ENCODE measurements at regions not wholly inside any gene's neighbourhood (a gene's known extent, or its start where the extent isn't known, plus 50 kb on each side); places are given as distances from the start of the nearest gene placed in this dataset.

GRCh38 chr13:44191504-44192171, 182.0 kb upstream of the SERP2 start:
- DNase-seq, result peak; percentile 73

GRCh38 chr13:44193731-44194130, 179.9 kb upstream of the SERP2 start:
- DNase-seq, result no peak

DNA sequence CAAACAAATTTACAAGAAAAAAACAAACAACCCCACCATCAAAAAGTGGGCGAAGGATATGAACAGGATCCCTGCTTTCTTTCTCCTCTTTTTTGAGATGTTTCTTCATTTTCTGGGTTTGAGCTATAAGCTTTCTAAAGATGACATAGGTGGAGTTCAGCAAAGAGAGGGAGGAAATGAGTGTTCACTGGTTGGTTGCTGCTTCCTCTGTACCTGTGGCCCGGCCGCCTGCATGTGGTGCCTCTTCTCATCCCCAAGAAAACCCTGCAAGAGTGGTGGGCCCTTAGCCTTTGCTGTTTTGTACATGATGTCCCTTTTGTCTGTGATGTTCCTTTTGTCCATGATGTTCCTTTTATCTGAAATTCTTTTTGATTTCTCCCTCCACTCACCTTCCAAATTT, 178.4 kb upstream of the SERP2 start:
- no peak for DNase-seq

- DNase-seq, result no peak
Observed at GRCh38 chr13:44196196-44196751, 177.3 kb upstream of the SERP2 start.

GRCh38 chr13:44197791-44198770, 175.5 kb upstream of the SERP2 start:
- DNase-seq, result peak; percentile 28

- DNase-seq, result no peak
Observed at GRCh38 chr13:44198826-44199225, 174.8 kb upstream of the SERP2 start.

GRCh38 chr13:44199627-44200207, 173.9 kb upstream of the SERP2 start:
- DNase-seq, result no peak

DNA sequence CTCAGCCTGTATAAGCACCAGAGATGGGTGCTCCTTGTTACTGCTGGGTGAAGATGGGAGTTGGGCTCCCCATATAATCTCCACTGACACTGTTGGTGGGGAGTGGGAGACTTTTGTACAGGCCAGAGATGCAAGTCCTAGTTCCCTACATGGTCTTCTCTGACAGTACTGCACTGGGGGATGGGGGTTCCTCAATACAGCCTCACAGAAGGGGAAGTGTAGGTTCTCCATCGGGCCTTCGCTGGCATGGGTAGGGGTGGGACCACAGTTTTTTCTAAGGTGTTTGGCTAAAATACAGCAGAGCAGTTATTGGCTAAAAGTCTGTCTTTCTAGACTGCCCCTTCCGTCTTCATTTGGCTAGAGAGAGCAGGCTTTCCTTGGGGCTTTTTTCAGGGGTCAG, 167.2 kb upstream of the SERP2 start:
- DNase-seq, result no peak

DNA sequence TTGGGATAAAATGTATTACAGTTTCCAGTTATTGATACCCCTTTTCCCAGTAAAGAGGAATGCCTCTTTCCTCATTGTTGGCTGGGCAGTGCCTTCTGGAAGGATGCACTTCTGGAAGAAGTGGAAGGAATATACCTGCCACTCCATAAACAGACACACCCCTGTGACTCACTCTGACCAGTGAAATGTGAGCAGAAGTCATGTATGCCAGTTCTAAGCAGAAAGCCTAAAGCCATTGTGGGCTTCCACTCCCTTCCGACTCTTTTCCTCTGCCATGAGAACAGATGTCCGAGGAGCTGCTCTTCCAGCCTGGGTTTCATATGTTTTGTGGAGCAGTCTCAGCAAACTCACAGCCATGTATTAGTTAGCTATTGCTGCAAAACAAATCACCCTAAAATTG, 166.1 kb upstream of the SERP2 start:
- DNase-seq, result no peak

DNA sequence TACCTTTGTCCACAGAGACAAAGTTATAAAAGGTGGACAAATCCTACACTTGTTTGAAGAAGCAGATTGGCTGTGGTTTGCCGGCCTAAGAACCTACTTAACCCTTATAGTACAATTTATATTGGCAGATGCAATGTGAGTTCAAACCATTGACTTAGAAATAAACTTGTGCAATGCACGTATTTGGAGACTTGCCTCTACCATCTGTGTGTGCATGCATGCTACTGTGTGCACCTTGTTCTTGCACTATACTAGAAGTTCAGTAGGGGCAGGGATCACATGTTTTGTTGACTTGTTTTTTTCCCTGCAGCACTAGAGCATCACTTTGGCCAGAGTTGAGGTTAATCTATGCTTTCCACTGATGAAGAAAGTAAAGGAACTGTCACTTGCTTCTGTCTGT, 163.1 kb upstream of the SERP2 start:
- no peak for DNase-seq

- no peak for DNase-seq
Observed at GRCh38 chr13:44211286-44211685, 162.3 kb upstream of the SERP2 start.

GRCh38 chr13:44211704-44212346, 161.8 kb upstream of the SERP2 start:
- peak; percentile 63 for DNase-seq

GRCh38 chr13:44212633-44213396, 160.8 kb upstream of the SERP2 start:
- no peak for DNase-seq

GRCh38 chr13:44218501-44219240, 155.0 kb upstream of the SERP2 start:
- peak; percentile 99 for DNase-seq

- no peak for DNase-seq
Observed at GRCh38 chr13:44219577-44220548, 153.8 kb upstream of the SERP2 start.

DNA sequence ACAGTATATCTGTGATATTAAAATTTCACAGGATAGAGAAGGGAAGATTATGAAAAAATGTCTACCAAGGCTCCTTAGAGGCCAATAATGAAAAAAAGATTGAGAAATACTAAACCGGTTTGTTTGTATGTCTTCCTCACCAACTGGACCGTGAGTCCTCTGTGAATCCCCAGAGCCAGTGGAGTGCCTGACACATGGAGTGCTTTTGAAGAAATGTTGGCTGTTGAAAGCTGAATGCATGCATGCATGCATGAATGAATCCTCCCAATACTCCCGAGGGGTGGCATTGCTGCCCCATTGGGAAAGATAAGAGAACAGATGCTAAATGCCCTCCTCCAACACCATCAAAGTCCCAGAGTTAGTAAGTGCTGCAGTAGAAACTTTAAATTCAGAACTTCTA, 152.7 kb upstream of the SERP2 start:
- DNase-seq, result no peak

GRCh38 chr13:44221657-44222056, 152.0 kb upstream of the SERP2 start:
- DNase-seq, result no peak

GRCh38 chr13:44223770-44224444, 149.7 kb upstream of the SERP2 start:
- no peak for DNase-seq

DNA sequence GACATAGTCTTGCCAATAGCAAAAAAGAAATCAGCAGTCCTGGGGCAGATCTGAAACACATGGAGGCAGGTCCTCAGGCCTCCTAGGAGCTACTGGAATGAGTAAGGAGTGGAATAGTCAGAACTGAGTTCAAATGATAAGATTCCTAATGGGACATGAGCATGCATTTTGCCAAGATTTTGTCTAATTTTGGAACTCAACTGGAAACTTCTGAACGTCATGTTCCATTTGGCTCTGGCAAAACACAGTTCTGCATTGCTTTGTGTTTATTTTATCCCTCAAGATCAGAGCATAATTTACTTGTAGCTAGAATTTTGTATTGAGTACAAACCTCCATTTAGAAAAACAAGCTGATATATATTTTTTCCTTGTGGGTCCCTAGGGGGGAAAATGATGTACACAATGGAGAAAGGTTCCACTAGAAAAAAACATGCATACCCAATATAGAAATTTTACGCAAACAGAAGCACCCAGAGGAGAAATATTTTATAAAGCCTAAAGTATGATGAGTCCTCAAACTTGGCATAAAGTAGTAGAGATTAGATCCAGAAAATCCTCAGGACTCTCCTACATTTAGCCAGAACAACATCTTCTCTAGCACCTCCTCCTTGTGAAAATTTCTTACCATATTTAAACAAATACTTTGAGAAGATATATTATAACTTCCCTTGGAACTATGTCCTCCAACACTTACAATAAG, 149.0 kb upstream of the SERP2 start:
- DNase-seq, result no peak
